GM21717 (cell line): ENCODE measurements at regions not wholly inside any gene's neighbourhood (a gene's known extent, or its start where the extent isn't known, plus 50 kb on each side); places are given as distances from the start of the nearest gene placed in this dataset.
A peak's percentile ranks its signal among the peaks of the same experiment; 100 is the strongest.
"Not testable (repeated sequence)": the region's sequence is repeated elsewhere in the genome, so short reads cannot be mapped to it uniquely, and the experiment has no call there.

Source experiments
- ATAC-seq: cut with Tn5 transposase; IDR thresholded peaks from one replicate; pipeline ENCODE4 v1.9.1; 2021; ENCODE audit warnings: mild to moderate bottlenecking, moderate library complexity; ENCODE audit not compliant: unreplicated experiment

GRCh38 chr4:127370604-127371003, 262.2 kb upstream of the INTU start:
- ATAC-seq: no peak

- no peak for ATAC-seq
Observed at GRCh38 chr4:127379499-127379898, 253.3 kb upstream of the INTU start.

GRCh38 chr4:127379948-127380347, 252.8 kb upstream of the INTU start:
- not testable (repeated sequence) for ATAC-seq

GRCh38 chr4:127383666-127384065, 249.1 kb upstream of the INTU start:
- ATAC-seq: no peak

- ATAC-seq: no peak
Observed at GRCh38 chr4:127394516-127394915, 238.2 kb upstream of the INTU start.

GRCh38 chr4:127400276-127400675, 232.5 kb upstream of the INTU start:
- no peak for ATAC-seq

GRCh38 chr4:127400731-127401346, 231.9 kb upstream of the INTU start:
- ATAC-seq: peak; percentile 75

GRCh38 chr4:127403471-127404084, 229.2 kb upstream of the INTU start:
- no peak for ATAC-seq

GRCh38 chr4:127406187-127406586, 226.6 kb upstream of the INTU start:
- no peak for ATAC-seq

GRCh38 chr4:127407572-127407971, 225.2 kb upstream of the INTU start:
- ATAC-seq: not testable (repeated sequence)

GRCh38 chr4:127410201-127410600, 222.6 kb upstream of the INTU start:
- ATAC-seq: no peak

GRCh38 chr4:127410644-127411043, 222.1 kb upstream of the INTU start:
- ATAC-seq: no peak

GRCh38 chr4:127414951-127415606, 217.7 kb upstream of the INTU start:
- ATAC-seq: no peak

- ATAC-seq: no peak
Observed at GRCh38 chr4:127416115-127416514, 216.6 kb upstream of the INTU start.

GRCh38 chr4:127417885-127418535, 214.7 kb upstream of the INTU start:
- no peak for ATAC-seq

GRCh38 chr4:127419431-127419830, 213.3 kb upstream of the INTU start:
- no peak for ATAC-seq

GRCh38 chr4:127421437-127421836, 211.3 kb upstream of the INTU start:
- no peak for ATAC-seq

- ATAC-seq: no peak
Observed at GRCh38 chr4:127425202-127425845, 207.4 kb upstream of the INTU start.

GRCh38 chr4:127425851-127426250, 206.9 kb upstream of the INTU start:
- ATAC-seq: no peak

GRCh38 chr4:127441571-127441970, 191.2 kb upstream of the INTU start:
- no peak for ATAC-seq

- no peak for ATAC-seq
Observed at GRCh38 chr4:127445471-127445870, 187.3 kb upstream of the INTU start.
